HuH-7.5 (cell line): ENCODE measurements at regions not wholly inside any gene's neighbourhood (a gene's known extent, or its start where the extent isn't known, plus 50 kb on each side); places are given as distances from the start of the nearest gene placed in this dataset.
"Not testable (repeated sequence)": the region's sequence is repeated elsewhere in the genome, so short reads cannot be mapped to it uniquely, and the experiment has no call there.

Experiments
- DNase-seq: peaks from one replicate; pipeline ENCODE4 v3.0.0; 2011; ENCODE audit warnings: low spot score

GRCh38 chr1:234776256-234776875, 166.4 kb upstream of the IRF2BP2 start:
- DNase-seq = no peak

- DNase-seq = no peak
These were observed 165.7 kb upstream of the IRF2BP2 start for GRCh38 chr1:234775477-234776246.

GRCh38 chr1:234774971-234775370, 165.0 kb upstream of the IRF2BP2 start:
- no peak for DNase-seq

- DNase-seq = no peak
These were observed 164.1 kb upstream of the IRF2BP2 start for GRCh38 chr1:234773936-234774677.

GRCh38 chr1:234772345-234773147, 162.6 kb upstream of the IRF2BP2 start:
- no peak for DNase-seq

- DNase-seq = no peak
These were observed 161.8 kb upstream of the IRF2BP2 start for GRCh38 chr1:234771642-234772344.

- DNase-seq = no peak
These were observed 161.1 kb upstream of the IRF2BP2 start for GRCh38 chr1:234770924-234771540.

GRCh38 chr1:234769986-234770795, 160.2 kb upstream of the IRF2BP2 start:
- no peak for DNase-seq

- no peak for DNase-seq
These were observed 159.5 kb upstream of the IRF2BP2 start for GRCh38 chr1:234769284-234769985.

GRCh38 chr1:234768569-234769283, 158.7 kb upstream of the IRF2BP2 start:
- DNase-seq = no peak

- no peak for DNase-seq
These were observed 158.2 kb upstream of the IRF2BP2 start for GRCh38 chr1:234768171-234768568.

GRCh38 chr1:234765672-234766071, 155.7 kb upstream of the IRF2BP2 start:
- no peak for DNase-seq

- DNase-seq = no peak
These were observed 155.2 kb upstream of the IRF2BP2 start for GRCh38 chr1:234765181-234765580.

- no peak for DNase-seq
These were observed 153.9 kb upstream of the IRF2BP2 start for GRCh38 chr1:234763910-234764309.

GRCh38 chr1:234763367-234763766, 153.4 kb upstream of the IRF2BP2 start:
- no peak for DNase-seq

- DNase-seq = not testable (repeated sequence)
These were observed 152.1 kb upstream of the IRF2BP2 start for GRCh38 chr1:234762127-234762526.

- DNase-seq = no peak
These were observed 150.3 kb upstream of the IRF2BP2 start for GRCh38 chr1:234760303-234760723.

- DNase-seq = no peak
These were observed 149.9 kb upstream of the IRF2BP2 start for GRCh38 chr1:234759888-234760287.

GRCh38 chr1:234758851-234759250, 148.9 kb upstream of the IRF2BP2 start:
- no peak for DNase-seq
